GM08714 (cell line): ENCODE measurements at regions not wholly inside any gene's neighbourhood (a gene's known extent, or its start where the extent isn't known, plus 50 kb on each side); places are given as distances from the start of the nearest gene placed in this dataset.

Source experiments
- H3K4me3 ChIP-seq: fragments of 200-500 bp; sonication (Bioruptor generic); 2 replicates; pipeline ENCODE4 v1.5.1; 2014; ENCODE audit warnings: mild to moderate bottlenecking, low read length, inconsistent platforms
- ZNF274 ChIP-seq: IDR thresholded peaks from 2 replicates; pipeline ENCODE4 v1.6.1; 2012; ENCODE audit warnings: mild to moderate bottlenecking, low read depth, low read length

DNA sequence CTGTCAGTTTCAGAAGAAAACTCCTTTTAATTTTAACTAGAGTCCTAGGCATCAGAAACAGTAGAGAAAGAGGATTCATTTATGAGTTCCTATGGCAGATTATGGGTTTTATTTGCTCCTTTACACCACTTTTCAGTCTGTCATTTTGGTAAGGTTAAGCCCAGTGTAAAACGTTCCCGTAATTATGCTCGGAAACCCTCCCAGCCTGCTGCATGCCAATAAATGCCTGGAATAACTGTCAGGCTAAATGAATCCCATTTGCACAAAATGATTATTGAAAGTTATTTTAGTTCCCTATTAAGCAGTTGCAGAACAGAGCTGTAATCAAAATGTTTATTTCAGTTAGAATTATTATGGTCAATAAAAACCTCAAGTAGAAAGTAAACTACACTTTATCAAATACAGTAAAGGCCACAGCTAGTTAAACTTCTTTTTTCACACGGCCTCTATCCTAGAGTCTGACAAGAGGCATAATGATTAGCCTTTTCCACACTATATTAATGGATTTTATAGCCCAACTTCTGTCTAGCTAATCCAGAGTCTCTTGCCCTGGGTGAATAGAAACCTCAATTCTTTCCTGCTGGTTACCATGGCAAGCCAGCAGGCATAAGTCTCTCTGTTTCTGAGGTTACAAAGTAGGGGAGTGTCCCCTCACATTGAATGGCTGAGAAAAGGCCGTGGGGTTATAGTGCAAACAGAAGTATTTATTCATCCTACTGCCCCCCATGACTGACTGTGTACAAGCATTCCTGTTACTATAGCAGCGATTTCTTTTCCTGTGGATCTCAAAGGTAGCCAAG, 80.8 kb upstream of the NPVF start:
- no peak for TF ChIP-seq ZNF274
- H3K4me3 ChIP-seq = no peak overlapping the region

DNA sequence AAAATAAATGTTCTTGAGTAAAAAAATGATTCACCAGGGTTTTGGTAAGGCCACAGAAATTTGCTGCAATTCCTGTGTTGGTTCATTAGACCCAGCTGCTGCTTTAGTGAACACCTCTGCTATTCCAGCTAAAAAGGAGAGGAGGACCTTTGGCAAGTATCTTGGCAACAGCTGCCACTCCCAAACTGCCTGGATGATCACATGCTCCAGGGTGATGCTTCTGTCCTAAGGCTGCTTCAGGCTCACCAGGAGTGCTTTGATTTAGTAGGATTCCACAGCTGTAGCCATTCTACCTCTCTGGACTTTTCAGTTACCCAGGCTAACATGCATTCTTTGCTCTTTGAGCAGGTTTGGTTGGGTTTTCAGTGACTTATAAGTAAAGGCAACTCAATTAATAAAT, 82.6 kb upstream of the NPVF start:
- TF ChIP-seq ZNF274 = no peak
- H3K4me3 ChIP-seq = no peak overlapping the region

DNA sequence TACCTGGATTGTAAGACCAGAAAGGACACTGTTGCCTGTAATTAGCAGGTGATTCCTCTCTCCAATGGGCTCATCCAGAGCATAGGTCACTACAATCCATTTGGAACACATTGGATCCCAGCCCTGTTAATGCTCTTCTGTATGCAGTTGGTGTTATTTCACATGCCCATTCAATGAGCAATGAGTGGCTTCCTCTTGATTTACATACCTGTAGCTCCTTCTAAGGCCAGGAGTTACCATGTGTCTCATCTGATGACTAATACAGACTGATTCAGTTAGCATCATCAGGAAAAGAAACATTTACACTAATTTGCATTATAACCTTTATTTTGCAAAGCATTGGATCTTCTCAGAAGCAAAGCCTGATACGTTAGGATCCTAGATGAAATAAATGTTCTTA, 83.1 kb upstream of the NPVF start:
- no peak overlapping the region for H3K4me3 ChIP-seq
- no peak for TF ChIP-seq ZNF274

DNA sequence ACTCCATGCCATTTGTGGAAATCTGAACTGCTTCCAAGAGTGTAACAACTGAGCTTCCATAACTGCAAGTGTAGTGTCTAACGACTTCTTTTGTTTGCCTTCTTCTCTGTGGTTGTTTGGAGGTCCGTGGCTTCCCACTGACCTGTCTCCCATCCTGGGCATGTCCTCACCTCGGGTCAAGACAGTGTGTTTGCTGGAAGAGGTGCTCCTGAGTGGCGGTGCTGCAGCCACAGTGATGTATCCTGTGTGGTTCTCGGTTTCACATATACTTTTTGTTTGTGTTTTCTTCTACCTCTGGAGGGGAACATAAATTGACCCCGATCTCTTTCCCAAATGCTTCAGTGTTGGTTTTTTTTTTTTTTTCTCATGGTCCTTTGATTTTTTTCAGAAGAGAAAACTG, 84.7 kb upstream of the NPVF start:
- H3K4me3 ChIP-seq = no peak overlapping the region
- no peak for TF ChIP-seq ZNF274

DNA sequence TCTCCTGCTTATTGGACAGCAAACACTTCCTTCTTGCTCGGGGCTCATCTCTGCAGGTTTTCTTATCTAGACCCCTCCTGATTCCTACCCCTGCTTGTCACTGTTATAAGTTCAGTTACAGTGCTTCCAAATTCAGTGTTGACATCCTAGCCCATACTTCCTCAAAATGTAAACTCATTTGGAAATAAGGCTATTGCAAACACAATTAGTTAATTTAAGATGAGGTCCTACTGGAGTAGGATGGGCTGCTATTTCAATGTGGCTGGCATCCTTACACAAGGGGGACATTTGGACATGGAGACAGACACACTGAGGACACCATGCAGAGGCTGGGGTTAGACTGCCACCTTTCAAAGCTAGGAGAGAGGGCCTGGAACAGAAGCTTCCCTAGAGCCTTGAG, 85.2 kb upstream of the NPVF start:
- no peak for TF ChIP-seq ZNF274

GRCh38 chr7:25314094-25314730, 85.9 kb upstream of the NPVF start:
- TF ChIP-seq ZNF274 = no peak
- H3K4me3 ChIP-seq = no peak overlapping the region

More for the DNA sequence above, 85.2 kb upstream of the NPVF start:
- H3K4me3 ChIP-seq = no peak overlapping the region

DNA sequence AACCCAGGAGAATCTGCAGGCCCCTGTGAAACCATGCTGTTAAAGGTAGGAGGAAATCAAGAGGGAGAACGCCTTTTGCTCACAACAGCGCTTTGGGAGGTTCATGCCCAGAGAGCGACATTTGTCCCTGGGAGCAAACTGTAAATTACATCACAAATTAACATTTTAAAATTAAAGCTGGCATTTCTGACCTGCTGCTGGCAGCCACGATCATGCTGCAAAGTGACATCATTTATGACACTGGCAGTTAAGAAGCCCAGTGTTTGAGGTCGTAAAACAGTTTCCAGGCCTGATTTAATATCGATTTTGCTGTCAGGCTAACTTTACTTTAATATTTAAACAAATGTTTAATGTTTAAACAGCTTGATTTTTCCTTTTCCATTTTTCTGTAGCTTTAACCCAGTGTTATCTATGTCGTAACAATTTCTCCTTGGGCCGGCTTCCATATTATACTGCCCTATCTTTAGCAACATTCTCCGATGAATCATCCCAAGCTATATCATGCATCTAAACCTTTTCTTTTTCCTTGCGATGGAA, 86.5 kb upstream of the NPVF start:
- no peak for TF ChIP-seq ZNF274
- no peak overlapping the region for H3K4me3 ChIP-seq

DNA sequence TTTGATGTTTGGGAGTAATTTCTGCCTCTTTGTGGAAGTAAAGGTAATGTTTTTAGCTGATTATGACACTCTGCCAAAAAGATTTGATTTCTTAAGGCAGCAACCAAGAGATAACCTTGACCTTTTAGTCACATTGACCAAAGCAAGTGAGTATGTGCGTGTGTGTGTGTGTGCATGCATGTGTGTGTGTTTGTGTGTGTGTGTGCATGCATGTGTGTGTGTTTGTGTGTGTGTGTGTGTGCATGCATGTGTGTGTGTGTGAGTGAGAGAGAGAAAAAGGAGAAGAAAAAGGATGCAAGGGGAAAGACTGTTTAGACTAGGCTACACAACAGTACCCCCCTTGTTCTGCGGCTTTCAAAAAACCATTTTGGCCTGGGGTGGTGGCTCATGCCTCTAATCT, 88.1 kb upstream of the NPVF start:
- TF ChIP-seq ZNF274 = no peak
- H3K4me3 ChIP-seq = no peak overlapping the region

GRCh38 chr7:25318047-25318446, 89.8 kb upstream of the NPVF start:
- no peak for TF ChIP-seq ZNF274
- H3K4me3 ChIP-seq = no peak overlapping the region

- H3K4me3 ChIP-seq = no peak overlapping the region
- no peak for TF ChIP-seq ZNF274
Observed at GRCh38 chr7:25319707-25320106, 91.4 kb upstream of the NPVF start.

DNA sequence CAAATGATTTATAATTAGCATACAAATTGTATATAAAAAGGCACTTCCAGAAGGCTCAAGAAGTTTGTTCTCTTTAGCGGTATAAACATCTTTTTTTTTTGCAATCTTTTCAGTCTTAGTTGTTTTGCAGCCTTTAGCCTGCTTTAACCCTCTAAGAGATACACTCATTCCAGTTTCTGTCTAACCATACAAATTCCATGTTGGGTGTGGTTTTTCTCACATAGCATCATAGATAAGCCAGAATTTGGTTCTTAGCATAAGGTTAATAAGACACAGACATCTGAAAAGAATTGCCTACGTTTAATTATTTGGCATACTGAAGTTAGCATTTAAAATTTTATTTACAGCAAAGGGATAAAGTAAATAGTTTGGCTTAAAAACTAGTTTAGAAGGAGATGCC, 92.5 kb upstream of the NPVF start:
- no peak for TF ChIP-seq ZNF274
- H3K4me3 ChIP-seq = no peak overlapping the region

GRCh38 chr7:25321424-25321823, 93.1 kb upstream of the NPVF start:
- TF ChIP-seq ZNF274 = no peak
- H3K4me3 ChIP-seq = no peak overlapping the region

GRCh38 chr7:25322473-25322872, 94.2 kb upstream of the NPVF start:
- no peak overlapping the region for H3K4me3 ChIP-seq
- TF ChIP-seq ZNF274 = no peak

- TF ChIP-seq ZNF274 = no peak
- H3K4me3 ChIP-seq = no peak overlapping the region
Observed at GRCh38 chr7:25325186-25325757, 97.0 kb upstream of the NPVF start.

GRCh38 chr7:25326501-25327156, 98.3 kb upstream of the NPVF start:
- no peak for TF ChIP-seq ZNF274
- no peak overlapping the region for H3K4me3 ChIP-seq

DNA sequence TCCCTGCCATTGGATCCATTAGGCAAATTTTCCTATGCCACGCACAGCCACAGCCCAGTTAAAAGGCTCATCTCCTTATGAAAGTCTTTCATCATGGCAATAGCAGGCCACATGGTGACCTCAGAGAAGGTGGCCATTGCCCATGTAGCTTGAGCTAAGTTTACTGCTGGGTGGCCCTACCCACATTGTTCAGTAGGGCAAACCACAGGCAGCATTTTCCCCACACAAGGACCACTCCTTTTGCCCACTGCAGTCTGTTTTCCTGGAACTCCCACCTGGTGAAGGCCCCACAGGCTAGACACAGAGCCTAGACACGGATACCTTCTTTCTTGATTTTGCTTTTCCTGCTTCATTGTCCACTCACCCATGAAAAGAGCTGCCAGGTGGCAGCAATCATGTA, 101.5 kb upstream of the NPVF start:
- no peak overlapping the region for H3K4me3 ChIP-seq
- TF ChIP-seq ZNF274 = no peak
